ENCODE measurements at regions not wholly inside any gene's neighbourhood (a gene's known extent, or its start where the extent isn't known, plus 50 kb on each side); places are given as distances from the start of the nearest gene placed in this dataset.

DNA sequence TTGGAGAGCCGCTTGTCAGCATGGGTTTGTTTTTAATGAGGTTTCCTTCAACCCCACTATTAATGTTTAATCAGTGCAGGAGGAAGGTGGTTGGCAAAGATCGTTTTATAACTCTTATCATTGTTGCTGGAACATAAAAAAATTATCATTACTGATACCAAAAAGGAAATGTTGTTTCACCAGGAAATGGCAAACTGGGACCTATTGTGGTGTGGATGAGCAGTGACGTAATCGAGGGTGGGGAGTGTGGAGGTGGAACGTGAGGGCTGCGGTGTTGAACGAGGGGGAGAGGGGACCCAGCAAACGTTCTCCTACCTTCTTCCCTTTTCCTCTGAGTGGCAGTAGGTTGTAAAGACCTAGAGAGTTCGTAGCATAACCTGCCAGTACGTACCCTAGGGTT, 71.9 kb upstream of the TOMM7 start:
- TF ChIP-seq, protein P1, sequence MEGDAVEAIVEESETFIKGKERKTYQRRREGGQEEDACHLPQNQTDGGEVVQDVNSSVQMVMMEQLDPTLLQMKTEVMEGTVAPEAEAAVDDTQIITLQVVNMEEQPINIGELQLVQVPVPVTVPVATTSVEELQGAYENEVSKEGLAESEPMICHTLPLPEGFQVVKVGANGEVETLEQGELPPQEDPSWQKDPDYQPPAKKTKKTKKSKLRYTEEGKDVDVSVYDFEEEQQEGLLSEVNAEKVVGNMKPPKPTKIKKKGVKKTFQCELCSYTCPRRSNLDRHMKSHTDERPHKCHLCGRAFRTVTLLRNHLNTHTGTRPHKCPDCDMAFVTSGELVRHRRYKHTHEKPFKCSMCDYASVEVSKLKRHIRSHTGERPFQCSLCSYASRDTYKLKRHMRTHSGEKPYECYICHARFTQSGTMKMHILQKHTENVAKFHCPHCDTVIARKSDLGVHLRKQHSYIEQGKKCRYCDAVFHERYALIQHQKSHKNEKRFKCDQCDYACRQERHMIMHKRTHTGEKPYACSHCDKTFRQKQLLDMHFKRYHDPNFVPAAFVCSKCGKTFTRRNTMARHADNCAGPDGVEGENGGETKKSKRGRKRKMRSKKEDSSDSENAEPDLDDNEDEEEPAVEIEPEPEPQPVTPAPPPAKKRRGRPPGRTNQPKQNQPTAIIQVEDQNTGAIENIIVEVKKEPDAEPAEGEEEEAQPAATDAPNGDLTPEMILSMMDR (IDR thresholded peaks at IDR 0.05) = no peak
- TF ChIP-seq POLR2A (IDR thresholded peaks at IDR 0.05) = no peak
